ENCODE measurements at regions not wholly inside any gene's neighbourhood (a gene's known extent, or its start where the extent isn't known, plus 50 kb on each side); places are given as distances from the start of the nearest gene placed in this dataset.
"Not testable (repeated sequence)": the region's sequence is repeated elsewhere in the genome, so short reads cannot be mapped to it uniquely, and the experiment has no call there.

DNA sequence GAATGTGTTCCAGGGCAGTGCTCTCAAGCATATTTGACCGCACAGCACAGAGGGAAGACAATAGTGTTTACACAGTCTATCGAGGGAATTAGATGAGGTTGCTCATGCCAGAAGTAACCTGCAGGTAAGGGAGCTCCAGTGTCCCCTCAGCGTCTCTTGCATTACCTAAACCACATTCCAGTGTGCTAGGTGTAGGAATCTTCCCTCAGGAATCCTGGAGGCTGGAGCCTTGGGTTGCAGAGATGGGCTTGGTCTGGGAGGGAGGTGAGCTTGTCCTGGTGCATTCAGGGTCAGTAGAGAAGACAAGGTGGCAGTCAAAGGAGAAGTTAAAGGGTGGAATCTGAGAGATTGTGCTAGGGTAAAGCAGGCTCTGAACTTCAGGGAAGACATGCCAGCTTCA is 56.3 kb downstream of the SOX14 start:
- no peak for DNase-seq (ENCODE audit: extremely low read depth, low read depth)

DNA sequence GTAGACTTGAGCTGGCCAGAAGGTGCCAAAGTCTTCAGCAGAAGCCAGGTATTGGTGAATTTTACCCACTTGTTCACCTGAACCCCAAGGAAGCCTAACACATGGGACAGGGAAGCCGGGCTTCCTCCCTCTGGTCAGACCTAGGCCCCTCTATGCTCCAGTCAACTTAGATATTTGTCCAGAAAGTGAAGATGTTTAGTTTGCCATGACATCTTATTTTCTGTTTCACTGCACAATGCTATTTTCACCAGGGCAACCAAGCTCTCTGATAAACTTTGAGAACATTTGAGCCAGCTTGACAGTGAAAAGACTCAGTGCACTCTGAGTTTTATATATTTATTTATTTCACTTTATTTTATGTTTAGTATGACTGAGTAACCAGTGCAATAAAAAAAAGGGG is 71.0 kb downstream of the SOX14 start:
- DNase-seq (ENCODE audit: extremely low read depth, low read depth) = no peak

DNA sequence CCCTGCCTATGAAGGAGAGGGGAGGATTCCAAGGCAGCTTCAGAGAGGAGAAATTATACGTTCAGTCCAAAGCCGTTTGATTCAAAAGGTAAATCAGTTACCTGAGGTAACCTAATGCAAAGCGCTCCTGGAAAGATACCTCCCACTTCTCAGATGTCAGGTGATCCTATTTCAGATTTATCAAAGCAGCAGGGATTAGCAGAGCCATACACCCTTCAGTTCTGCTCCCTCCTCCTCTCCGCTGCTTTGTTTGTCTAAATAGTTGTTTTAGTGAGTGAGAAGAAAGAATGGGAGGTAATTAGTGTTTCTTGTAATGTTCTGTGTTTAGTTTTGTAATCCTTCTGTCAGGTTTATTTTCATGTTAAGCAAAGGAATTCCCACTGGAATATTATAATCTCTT is 81.1 kb downstream of the SOX14 start:
- DNase-seq (ENCODE audit: extremely low read depth, low read depth) = no peak

DNA sequence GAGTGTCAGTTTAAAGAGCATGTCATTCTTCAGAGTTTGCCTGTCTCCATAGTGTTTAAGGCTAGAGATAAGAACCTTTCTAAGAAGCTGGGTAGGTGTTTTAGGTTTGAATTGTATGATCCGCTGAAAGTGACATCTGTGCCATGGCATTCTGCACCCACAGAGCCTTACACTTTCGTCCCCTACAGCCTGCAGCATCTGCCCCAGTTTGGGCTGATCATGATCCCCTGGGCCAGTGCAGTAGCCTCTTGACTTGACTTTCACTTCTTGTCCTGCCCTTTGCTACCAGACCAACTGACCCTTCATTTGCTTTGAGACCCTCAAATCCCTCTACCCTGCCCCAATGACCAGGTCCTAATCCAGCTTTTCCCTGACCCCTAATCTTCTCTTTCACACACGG is 81.6 kb downstream of the SOX14 start:
- DNase-seq (ENCODE audit: extremely low read depth, low read depth) = no peak

DNA sequence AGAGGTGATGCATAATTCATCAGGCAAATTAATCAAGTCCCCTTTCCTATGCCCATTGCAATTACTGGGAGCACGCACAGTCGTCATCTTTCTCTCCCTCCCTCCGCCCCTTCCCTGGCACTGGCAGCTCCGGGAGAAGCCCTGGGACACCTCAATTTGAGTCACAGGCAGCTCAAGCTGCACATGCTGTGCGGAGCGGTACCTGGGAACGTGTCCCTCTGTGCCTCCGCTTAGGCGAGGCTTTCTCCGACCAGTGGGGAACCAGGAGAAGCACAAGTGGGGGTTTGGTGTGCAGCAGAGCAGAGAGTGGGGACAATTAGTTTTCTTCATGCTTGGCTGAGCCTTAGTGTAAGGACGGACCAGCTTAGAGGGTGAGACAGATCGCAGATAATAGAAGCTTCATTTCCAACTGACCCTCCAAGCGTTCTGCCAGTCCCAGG is 88.3 kb downstream of the SOX14 start:
- no peak for DNase-seq (ENCODE audit: extremely low read depth, low read depth)

DNA sequence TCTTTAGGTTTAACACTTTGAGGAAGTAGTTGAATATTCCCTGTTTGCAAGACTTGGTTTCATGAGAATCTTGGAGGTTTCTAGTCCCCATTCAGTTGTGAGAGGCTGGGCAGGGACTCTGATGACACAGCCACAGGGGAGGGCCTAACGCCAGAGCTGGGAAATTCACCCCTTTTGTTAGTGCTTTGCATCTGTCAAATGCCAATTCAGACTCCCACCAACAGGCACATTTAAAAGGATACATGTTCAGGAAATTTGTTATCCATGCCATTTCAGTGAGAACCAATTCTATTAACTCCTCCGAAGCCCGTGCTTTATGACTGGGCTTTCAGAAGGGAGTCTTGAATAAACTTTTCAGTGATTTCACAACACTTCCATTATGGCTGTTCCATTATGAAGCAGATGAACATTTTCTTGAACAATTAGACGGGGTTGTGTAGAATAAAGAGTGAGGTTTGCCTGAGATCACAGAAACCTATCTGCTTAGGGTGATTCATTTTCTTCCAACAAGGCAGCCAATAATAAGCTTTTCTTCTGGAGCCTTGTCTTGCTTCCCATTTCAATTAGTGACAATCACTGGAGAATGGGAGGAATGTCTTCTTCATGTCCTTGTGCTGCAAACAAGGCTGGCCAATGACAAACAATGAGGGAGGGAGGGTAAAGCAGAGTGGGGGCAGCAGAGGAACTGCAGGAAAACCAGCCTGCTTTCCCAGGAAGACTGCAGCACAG is 90.6 kb downstream of the SOX14 start:
- DNase-seq (ENCODE audit: extremely low read depth, low read depth) = no peak

DNA sequence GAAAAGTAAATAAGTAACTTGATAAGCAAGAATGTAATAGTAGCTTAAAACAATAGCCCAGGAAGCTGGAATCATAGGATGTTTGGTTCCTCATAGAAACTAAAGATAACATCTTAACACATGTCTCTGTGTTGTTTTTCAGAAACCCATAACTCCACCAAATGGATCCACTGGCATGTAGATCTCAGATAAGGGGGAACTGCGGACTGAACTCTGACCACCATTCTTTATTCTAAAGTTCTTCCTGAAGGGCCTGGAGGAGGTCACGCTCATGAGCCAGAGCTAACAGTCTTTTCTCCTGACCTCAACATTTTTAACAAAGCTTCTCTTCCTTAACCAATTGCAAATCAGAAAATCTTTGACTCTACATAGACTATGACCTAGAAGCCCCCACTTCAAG is 101.9 kb downstream of the SOX14 start:
- no peak for DNase-seq (ENCODE audit: extremely low read depth, low read depth)

DNA sequence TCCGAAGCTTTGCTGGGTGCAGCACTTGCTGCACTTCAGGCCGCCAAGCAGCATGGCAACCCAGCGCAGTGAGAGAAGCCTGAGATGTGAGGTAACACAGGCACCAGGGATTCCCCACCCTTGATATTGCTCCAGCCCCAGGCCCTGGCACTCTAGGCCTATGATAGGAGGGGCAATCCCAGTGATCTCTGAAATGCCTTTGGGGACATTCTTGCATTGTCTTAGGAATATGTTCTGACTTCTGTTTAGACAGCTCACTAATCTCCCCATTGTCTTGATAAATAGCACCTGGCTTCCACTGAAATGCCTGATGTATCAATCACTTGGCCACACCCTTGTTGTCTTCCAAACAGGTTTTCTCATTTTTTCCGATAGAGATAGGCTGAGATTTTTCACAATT is 102.8 kb downstream of the SOX14 start:
- no peak for DNase-seq (ENCODE audit: extremely low read depth, low read depth)

DNA sequence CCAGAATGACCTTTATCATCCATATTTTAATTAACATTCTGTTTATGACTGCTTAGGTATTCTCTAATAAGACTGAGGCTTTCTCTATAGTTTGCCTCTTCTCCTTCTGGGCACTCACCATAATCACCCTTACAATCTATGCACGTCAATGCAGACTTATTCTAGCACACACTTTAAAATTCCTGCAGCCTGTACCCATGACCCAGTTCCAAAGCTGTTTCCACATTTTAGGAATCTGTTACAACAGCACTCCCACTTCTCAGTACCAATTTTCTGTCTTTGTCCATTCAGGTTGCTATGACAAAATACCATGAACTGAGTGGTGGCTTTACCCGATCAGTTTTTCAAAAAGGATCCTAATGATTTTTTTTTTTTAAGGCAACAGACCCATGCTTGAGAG is 103.5 kb downstream of the SOX14 start:
- DNase-seq (ENCODE audit: extremely low read depth, low read depth) = no peak

DNA sequence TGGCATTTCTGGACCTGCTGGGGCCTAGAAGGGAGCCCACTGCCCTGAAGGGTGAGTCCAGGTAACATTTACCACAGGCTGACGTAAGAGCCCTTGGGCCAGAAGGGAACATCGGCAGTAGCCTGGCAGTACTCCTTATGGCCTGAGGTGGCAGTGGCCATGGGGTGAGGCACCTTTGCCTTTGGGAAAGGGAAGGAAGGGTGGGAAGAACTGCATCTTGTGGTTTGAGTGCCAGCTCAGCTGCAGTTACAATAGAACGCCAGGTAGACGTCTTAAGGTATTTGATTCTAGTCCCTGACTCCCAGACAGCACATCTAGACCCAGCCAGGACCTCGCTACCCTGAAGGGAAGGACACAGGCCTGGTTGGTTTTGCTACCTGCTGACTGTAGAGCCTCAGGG is 104.9 kb downstream of the SOX14 start:
- DNase-seq (ENCODE audit: extremely low read depth, low read depth) = no peak

DNA sequence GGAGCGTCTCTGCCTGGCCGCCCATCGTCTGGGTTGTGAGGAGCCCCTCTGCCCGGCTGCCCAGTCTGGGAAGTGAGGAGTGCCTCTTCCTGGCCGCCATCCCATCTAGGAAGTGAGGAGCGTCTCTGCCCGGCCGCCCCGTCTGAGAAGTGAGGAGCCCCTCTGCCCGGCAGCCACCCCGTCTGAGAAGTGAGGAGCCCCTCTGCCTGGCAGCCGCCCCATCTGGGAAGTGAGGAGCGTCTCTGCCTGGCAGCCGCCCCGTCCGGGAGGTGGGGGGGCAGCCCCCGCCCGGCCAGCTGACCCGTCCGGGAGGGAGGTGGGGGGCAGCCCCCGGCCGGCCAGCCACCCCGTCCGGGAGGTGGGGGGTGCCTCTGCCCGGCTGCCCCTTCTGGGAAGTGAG is 108.5 kb downstream of the SOX14 start:
- DNase-seq (ENCODE audit: extremely low read depth, low read depth) = not testable (repeated sequence)

DNA sequence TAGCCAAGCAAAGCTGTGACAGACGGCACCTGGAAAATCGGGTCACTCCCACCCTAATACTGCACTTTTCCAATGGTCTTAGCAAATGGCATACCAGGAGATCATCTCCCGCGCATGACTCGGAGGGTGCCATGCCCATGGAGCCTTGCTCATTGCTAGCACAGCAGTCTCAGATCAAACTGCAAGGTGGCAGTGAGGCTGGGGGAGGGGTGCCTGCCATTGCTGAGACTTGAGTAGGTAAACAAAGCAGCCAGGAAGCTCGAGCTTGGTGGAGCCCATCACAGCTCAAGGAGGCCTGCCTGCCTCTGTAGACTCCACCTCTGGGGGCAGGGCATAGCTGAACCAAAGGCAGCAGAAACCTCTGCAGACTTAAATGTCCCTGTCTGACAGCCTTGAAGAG is 113.1 kb upstream of the CLDN18 start:
- not testable (repeated sequence) for DNase-seq (ENCODE audit: extremely low read depth, low read depth)

DNA sequence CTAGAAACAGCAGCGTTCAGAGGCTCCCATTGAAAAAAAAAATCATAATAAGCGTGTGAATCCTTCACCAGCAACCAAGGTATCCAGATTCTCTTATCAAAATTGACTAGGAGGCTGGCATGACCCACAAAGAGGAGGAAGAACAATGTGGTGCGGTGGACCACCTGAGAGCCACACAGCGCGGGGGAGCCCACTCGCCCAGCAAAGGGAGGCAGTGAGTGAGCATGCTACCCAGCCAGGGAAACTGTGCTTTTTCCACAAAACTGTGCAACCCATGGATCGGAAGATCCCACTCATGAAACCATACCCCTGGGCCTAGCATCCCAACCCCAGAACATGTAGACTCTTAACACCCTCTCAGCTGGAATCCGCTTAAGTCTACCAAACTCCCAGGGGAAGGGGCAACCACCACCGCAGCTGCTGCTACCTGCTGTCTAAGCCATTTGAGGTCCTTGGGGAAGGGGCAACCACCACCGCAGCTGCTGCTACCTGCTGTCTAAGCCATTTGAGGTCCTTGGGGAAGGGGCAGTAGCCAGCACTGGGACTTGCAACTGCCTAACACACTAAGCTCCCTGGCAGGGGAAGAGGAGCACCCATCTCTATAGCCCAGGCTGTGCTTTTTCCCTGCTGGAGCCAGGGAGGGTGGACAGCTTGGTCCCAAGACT is 102.8 kb upstream of the CLDN18 start:
- no peak for DNase-seq (ENCODE audit: extremely low read depth, low read depth)

DNA sequence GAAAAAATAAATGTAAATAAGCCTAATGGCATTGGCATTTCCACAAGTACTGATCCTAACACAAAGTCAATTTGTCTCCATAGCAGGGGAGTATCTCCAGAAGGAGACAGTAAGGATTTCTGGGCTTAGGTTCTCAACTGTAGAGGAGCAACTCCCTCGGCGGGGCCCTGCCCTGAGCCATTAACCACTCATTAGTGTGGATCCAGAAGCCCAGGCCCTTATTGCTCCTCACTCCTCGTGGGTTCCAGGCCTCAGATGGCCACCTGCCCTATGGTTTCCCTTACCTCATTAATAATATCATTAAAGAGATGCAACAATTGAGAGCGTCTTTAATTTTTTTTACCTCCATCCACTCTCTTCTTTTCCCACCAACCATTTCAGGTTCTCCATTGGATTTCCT is 85.3 kb upstream of the CLDN18 start:
- DNase-seq (ENCODE audit: extremely low read depth, low read depth) = no peak

DNA sequence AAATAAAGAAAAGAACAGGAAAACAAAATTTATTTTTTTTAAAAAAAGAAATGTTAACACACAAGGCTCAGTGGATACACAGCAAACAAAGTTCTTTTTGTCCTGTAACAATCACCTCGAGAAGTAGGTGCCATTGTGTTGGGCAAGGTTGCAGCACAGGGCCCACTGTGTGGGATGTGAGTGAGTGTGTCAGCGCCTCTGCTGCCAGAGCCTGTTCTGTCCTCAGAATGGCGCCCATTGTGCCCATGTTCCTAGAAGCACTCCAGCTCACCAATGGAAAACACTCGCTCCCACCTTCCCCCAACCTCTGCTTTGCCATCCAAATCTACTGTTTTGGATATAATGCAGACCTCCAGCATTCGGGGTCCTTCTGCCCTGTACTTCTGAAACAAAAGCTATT is 84.9 kb upstream of the CLDN18 start:
- no peak for DNase-seq (ENCODE audit: extremely low read depth, low read depth)

DNA sequence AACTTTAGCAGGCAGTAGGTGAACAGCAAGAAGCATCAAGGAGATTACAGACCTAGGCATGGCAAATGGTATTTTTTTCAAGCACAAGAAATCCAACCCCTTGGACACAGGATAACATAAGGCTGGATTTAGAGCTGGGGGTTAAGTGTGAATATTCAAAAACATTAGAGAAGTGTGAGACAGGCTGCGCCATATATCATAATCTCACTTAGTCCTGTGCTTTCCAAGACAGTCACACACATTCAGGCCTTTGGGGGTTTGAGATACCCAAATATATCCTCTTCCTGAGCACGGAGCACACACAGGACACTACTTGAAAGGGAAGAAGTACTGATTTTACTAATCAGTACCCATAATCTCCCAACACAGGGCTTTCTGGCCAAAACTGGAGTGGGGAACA is 83.0 kb upstream of the CLDN18 start:
- DNase-seq (ENCODE audit: extremely low read depth, low read depth) = no peak

DNA sequence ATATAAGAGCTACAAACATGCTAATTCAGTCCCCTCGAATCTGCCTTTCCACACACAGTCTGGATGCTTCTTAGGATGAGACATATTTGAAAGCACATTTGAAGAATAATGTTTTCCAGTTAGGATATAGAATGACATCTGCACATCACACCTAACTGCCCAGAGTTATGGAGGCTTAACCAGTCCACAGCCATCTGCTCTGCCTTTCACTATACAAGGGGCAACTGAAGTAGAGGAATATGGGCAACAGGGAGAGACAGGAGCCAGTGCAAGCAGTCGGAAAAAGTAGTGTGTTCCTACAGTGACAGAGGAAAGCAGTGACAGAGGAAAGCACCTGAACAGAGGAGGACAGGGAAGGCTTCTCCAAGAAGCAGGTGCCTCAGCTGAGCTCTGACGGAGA is 79.0 kb upstream of the CLDN18 start:
- no peak for DNase-seq (ENCODE audit: extremely low read depth, low read depth)

DNA sequence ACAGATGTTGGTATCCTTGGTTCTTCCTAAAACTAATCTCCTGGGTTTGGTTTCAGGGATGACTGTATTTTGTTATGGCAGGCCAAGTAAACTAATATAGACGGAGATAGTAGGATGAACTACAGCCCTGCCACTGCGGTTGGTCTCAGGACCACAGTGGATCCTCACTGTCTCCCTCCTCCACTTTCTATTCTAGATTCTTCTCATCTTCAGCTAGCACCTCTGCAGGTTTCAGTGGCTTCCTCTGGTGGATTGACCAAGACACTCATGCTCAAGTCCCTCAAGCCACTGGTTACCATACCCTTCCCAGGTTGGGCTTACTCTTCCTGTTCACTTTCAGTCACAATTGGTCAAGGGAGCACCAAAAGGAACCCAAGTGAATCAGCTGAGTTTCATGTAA is 71.1 kb upstream of the CLDN18 start:
- DNase-seq (ENCODE audit: extremely low read depth, low read depth) = no peak

DNA sequence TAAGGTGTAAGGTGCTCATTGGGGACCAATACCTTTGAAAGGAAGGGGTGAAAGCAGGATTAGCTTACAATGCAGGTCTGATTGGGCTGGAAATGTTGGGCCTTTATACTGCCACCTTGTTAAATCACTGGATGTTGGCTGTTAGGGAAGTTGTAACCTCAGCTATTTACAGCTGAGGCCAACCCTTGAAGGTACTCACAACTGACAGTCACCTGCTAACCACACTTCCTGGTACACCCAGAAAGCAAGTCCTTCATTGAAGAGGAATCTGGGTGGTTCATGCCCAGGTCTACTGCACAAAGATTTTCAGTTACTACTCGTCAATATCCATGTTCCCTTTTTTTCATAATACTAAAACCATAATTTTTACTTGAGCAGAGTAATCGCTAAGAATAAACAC is 65.4 kb upstream of the CLDN18 start:
- no peak for DNase-seq (ENCODE audit: extremely low read depth, low read depth)

DNA sequence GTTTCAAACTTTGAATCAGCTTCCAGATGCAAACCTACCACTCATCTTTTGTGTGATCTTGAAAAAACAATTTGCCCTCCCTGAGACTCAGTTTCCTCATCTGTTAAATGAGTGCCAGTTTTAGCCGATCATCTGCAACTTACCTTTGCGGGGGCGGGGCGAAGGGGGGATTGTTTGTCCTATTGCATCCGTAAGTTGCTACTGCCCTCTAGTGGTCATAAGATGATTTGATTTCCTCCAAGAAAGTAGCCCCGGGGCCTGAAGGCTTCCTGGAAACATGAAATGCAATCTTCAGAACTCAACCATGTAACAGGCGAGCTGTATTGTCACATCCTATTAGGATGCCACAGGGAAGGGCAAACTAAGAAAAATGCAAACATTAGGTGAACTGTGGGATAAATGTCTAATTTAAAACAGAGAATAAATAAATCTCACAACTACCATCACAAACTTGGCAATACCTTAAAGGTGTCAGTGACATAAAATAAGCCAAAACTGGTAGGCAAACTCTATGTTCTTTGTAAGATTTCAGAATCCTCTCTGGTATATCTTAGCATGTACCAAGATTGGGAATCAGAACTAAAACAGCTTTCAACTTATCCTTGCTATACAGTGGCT is 63.5 kb upstream of the CLDN18 start:
- peak; percentile 62 for DNase-seq (ENCODE audit: extremely low read depth, low read depth)

DNA sequence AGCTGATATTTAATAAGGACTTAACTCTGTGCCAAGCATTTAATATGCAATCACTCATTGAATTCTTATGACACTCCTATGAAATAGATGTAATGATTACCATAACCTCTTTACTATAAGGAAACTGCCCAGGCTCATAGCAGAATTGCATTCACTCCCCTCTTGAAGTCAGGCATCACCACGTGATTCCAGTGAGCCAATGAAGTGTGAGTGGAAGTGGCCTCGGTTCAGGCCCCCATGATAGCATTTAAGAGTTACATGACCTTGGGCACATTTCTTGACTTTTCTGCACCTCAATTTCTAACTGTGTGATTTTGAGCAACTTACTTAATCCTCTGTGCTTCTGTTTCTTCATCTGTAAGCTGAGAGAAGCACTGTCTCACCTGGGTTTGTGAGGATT is 62.8 kb upstream of the CLDN18 start:
- no peak for DNase-seq (ENCODE audit: extremely low read depth, low read depth)

DNA sequence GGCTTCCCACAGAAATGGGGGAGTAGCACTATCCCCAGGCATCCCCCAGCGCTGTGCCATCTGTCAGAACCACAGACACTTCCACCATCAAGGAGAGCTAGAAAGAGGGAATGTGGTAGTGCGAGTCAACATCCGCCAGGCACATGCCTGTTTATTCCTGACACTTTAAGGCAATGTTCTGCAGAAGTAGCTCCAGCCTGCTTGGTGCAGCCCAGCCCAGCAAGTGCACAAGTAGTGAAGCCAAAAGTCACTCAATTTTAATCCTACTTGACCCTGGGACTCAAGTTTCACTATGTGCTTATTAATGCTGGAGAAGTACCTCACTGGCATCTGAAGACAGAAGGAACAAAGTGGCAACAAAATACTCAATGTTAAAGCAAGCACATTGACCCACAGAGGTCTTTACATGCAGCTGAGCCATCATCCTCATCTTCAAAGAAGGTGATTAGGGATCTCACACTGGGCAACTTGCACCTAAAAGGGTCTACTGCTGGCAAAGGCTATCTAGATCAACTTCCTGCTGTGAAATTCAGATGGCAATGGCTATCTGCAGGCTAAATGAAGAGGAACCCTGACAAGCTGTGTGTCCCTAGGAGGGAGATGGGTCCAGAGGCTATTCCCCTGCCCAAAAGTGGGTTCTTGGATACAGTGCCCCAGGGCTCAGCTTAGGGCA is 61.4 kb upstream of the CLDN18 start:
- no peak for DNase-seq (ENCODE audit: extremely low read depth, low read depth)
